Suprapubic skin (tissue), 4 donors: ENCODE measurements at regions not wholly inside any gene's neighbourhood (a gene's known extent, or its start where the extent isn't known, plus 50 kb on each side); places are given as distances from the start of the nearest gene placed in this dataset.
"Not testable (repeated sequence)": the region's sequence is repeated elsewhere in the genome, so short reads cannot be mapped to it uniquely, and the experiment has no call there.

Experiments
- CTCF ChIP-seq, 2 donors: fragments of 200-600 bp in 1 of 2; fragments of 450-650 bp in 1 of 2; sonication (generic) in 1 of 2; IDR thresholded peaks; one replicate each; pipeline ENCODE4 v1.5.1; 2016 to 2019; ENCODE audit warnings: antibody characterized with exemption in 2 of 2, mild to moderate bottlenecking in 1 of 2, moderate library complexity in 1 of 2
- EP300 ChIP-seq: sonication (generic); formaldehyde crosslinking; IDR thresholded peaks from one replicate; pipeline ENCODE4 v1.6.1; 2017; ENCODE audit warnings: antibody characterized with exemption
- POLR2A ChIP-seq, 2 donors: fragments of 450-650 bp; IDR thresholded peaks; one replicate each; pipeline ENCODE4 v1.6.1; 2017; ENCODE audit warnings: antibody characterized with exemption in 2 of 2, mild to moderate bottlenecking in 2 of 2, moderate library complexity in 2 of 2
- POLR2AphosphoS5 ChIP-seq, 3 donors: sonication (generic); formaldehyde crosslinking; IDR thresholded peaks; one replicate each; pipeline ENCODE4 v1.6.1; 2017; ENCODE audit warnings: antibody characterized with exemption in 3 of 3

GRCh38 chr2:95752126-95752525, 160.3 kb downstream of the TRIM43 start:
- not testable (repeated sequence) for TF ChIP-seq CTCF (IDR thresholded peaks at IDR 0.05); POLR2A (IDR thresholded peaks at IDR 0.05); POLR2AphosphoS5 (IDR thresholded peaks at IDR 0.05); EP300
